NCI-H187 (cell line): ENCODE measurements at regions not wholly inside any gene's neighbourhood (a gene's known extent, or its start where the extent isn't known, plus 50 kb on each side); places are given as distances from the start of the nearest gene placed in this dataset.

Experiments used
- DNase-seq, 2 experiments: peaks; one replicate each; lab custom pipeline; 2025; lab: John Stamatoyannopoulos, UW

- no peak for DNase-seq
Observed at GRCh38 chr5:158119961-158120723, 261.2 kb upstream of the CLINT1 start.

- DNase-seq = no peak
Observed at GRCh38 chr5:158117467-158118160, 258.7 kb upstream of the CLINT1 start.

GRCh38 chr5:158116965-158117364, 258.0 kb upstream of the CLINT1 start:
- no peak for DNase-seq

- no peak for DNase-seq
Observed at GRCh38 chr5:158115468-158115867, 256.5 kb upstream of the CLINT1 start.

GRCh38 chr5:158108177-158108576, 249.2 kb upstream of the CLINT1 start:
- no peak for DNase-seq

GRCh38 chr5:158100373-158100888, 241.5 kb upstream of the CLINT1 start:
- no peak for DNase-seq

GRCh38 chr5:158099571-158100105, 240.7 kb upstream of the CLINT1 start:
- DNase-seq = no peak

GRCh38 chr5:158096835-158097234, 237.9 kb upstream of the CLINT1 start:
- no peak for DNase-seq

- DNase-seq = no peak
Observed at GRCh38 chr5:158086856-158087255, 227.9 kb upstream of the CLINT1 start.

- no peak for DNase-seq
Observed at GRCh38 chr5:158084292-158084691, 225.3 kb upstream of the CLINT1 start.

- DNase-seq = no peak
Observed at GRCh38 chr5:158082696-158083287, 223.8 kb upstream of the CLINT1 start.

- no peak for DNase-seq
Observed at GRCh38 chr5:158080112-158080511, 221.2 kb upstream of the CLINT1 start.

GRCh38 chr5:158079097-158079496, 220.2 kb upstream of the CLINT1 start:
- DNase-seq = no peak

GRCh38 chr5:158074992-158075769, 216.2 kb upstream of the CLINT1 start:
- peak in 1 of 2 experiments; percentile 4 for DNase-seq

GRCh38 chr5:158074597-158074991, 215.6 kb upstream of the CLINT1 start:
- DNase-seq = no peak

- DNase-seq = no peak
Observed at GRCh38 chr5:158070859-158071258, 211.9 kb upstream of the CLINT1 start.

- DNase-seq = no peak
Observed at GRCh38 chr5:158069838-158070237, 210.9 kb upstream of the CLINT1 start.

GRCh38 chr5:158068964-158069363, 210.0 kb upstream of the CLINT1 start:
- no peak for DNase-seq

- DNase-seq = no peak
Observed at GRCh38 chr5:158066076-158066475, 207.1 kb upstream of the CLINT1 start.

- DNase-seq = no peak
Observed at GRCh38 chr5:158064334-158065123, 205.6 kb upstream of the CLINT1 start.

- no peak for DNase-seq
Observed at GRCh38 chr5:158063052-158063451, 204.1 kb upstream of the CLINT1 start.
